ENCODE measurements at regions not wholly inside any gene's neighbourhood (a gene's known extent, or its start where the extent isn't known, plus 50 kb on each side); places are given as distances from the start of the nearest gene placed in this dataset.

DNA sequence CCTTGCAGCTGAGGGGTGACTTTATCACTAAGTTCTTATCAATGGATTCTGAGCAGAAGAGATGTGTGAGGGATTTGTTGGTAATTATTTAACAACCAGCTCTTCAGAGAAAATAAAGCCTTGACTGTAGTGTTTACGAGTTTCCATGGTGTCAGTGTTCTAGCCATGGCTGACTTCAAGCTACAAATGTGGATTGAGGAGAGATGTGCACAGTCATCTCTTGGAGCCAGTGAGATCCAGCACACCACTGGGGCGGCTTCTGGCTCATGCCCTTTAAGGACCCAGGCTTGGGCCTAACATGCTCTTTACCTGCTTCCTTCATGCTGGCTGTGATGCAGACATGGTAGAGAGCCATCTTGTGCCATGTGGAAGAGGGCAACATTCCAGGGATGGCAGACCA is 145.6 kb upstream of the MRPS22 start (continued):
- no peak for TF ChIP-seq ZSCAN21 (CRISPR knock-in tag; IDR thresholded peaks at IDR 0.05; ENCODE audit: borderline replicate concordance)
- no peak for TF ChIP-seq ZNF713 (CRISPR knock-in tag; IDR thresholded peaks at IDR 0.05)
- no peak for TF ChIP-seq ZNF513 (CRISPR knock-in tag; conservative IDR thresholded peaks at IDR 0.05)

- Histone ChIP-seq H3K9ac (ENCODE audit: insufficient read depth, low read depth, low read length) (no peak overlapping the region), H3K4me3 (replicated peaks in 1 of 3; ENCODE audit: insufficient read depth in 1 of 3, low read depth in 2 of 3, low read length in 3 of 3) (no peak overlapping the region), H3K27ac (ENCODE audit: extremely low read length, insufficient read depth, low read length) (no peak overlapping the region), H4K20me1 (ENCODE audit: insufficient read depth, low read length) (no peaks in the 10 kb centered on the region), H3K4me2 (ENCODE audit: low read depth, low read length) (no peak overlapping the region), H3K4me1 (ENCODE audit: insufficient read depth, low read length) (no peaks in the 10 kb centered on the region), H3K79me2 (ENCODE audit: insufficient read depth, low read length) (no peaks in the 10 kb centered on the region), H3K27me3 (ENCODE audit: control insufficient read depth in 1 of 2, insufficient read depth in 2 of 2, low read length in 2 of 2) (no peaks in the 10 kb centered on the region), H2AFZ (ENCODE audit: low read length) (no peak overlapping the region), H3K9me3 (ENCODE audit: low read length) (peaks cover 9% of the 10 kb centered on the region; the same call in 1 of the 2 replicates), H3K36me3 (replicated peaks in 1 of 2; ENCODE audit: control insufficient read depth in 1 of 2, insufficient read depth in 2 of 2, low read length in 2 of 2) (no peaks in the 10 kb centered on the region)
- CTCF ChIA-PET (ENCODE audit: low intra/inter-chr PET ratio, low total read pairs), result no interaction called here
- WGBS (ENCODE audit: low lambda C conversion rate), result 22% methylated on average over 2 of the region's 2 CpGs
- DNase-seq (ENCODE audit: low spot score), result no peak
- in situ Hi-C loops (cut with HindIII; ENCODE audit: extremely low pct_ligation_motif_present, low pct_unique_long_range_greater_than_20kb), result no loop called here
- TF ChIP-seq, protein P1, sequence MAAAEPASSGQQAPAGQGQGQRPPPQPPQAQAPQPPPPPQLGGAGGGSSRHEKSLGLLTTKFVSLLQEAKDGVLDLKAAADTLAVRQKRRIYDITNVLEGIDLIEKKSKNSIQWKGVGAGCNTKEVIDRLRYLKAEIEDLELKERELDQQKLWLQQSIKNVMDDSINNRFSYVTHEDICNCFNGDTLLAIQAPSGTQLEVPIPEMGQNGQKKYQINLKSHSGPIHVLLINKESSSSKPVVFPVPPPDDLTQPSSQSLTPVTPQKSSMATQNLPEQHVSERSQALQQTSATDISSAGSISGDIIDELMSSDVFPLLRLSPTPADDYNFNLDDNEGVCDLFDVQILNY (CRISPR knock-in tag; conservative IDR thresholded peaks at IDR 0.05), result no peak
- no peak for TF ChIP-seq CHD2 (IDR thresholded peaks at IDR 0.05; ENCODE audit: low read depth, low read length)
- TF ChIP-seq ZNF768 (CRISPR knock-in tag; IDR thresholded peaks at IDR 0.05), result no peak
- TF ChIP-seq EHMT2 (IDR thresholded peaks at IDR 0.05; ENCODE audit: borderline replicate concordance, low read depth, low read length), result no peak
- TF ChIP-seq ZFP91 (CRISPR knock-in tag; IDR thresholded peaks at IDR 0.05; ENCODE audit: borderline replicate concordance), result no peak
- TF ChIP-seq GFI1 (CRISPR knock-in tag; IDR thresholded peaks at IDR 0.05; ENCODE audit: borderline replicate concordance), result no peak
- TF ChIP-seq THAP8 (CRISPR knock-in tag; IDR thresholded peaks at IDR 0.05; ENCODE audit: borderline replicate concordance), result no peak
- TF ChIP-seq SMARCE1 (IDR thresholded peaks at IDR 0.05; ENCODE audit: borderline replicate concordance), result no peak
- no peak for TF ChIP-seq ZSCAN12 (CRISPR knock-in tag; IDR thresholded peaks at IDR 0.05)
- TF ChIP-seq ZNF713 (CRISPR knock-in tag; IDR thresholded peaks at IDR 0.05), result no peak
- TF ChIP-seq RNF219 (CRISPR knock-in tag; IDR thresholded peaks at IDR 0.05), result no peak
- TF ChIP-seq, protein P2, sequence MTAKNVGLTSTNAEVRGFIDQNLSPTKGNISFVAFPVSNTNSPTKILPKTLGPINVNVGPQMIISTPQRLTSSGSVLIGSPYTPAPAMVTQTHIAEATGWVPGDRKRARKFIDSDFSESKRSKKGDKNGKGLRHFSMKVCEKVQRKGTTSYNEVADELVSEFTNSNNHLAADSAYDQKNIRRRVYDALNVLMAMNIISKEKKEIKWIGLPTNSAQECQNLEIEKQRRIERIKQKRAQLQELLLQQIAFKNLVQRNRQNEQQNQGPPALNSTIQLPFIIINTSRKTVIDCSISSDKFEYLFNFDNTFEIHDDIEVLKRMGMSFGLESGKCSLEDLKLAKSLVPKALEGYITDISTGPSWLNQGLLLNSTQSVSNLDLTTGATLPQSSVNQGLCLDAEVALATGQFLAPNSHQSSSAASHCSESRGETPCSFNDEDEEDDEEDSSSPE (CRISPR knock-in tag; IDR thresholded peaks at IDR 0.05), result no peak
- FAIRE-seq, result no peak
- no TSS peak for BruUV-seq (replicated peaks)
- intact Hi-C loops (cut with micrococcal nuclease; ENCODE audit: unreplicated experiment), result no loop called here
- ATAC-seq, result no peak
- POLR2A ChIA-PET, result no interaction called here
Observed at GRCh38 chr3:139198929-139199328, 144.9 kb upstream of the MRPS22 start.
